Brain pericyte (primary cell): ENCODE measurements at regions not wholly inside any gene's neighbourhood (a gene's known extent, or its start where the extent isn't known, plus 50 kb on each side); places are given as distances from the start of the nearest gene placed in this dataset.
"Not testable (repeated sequence)": the region's sequence is repeated elsewhere in the genome, so short reads cannot be mapped to it uniquely, and the experiment has no call there.

Experiments used
- DNase-seq: peaks from one replicate; pipeline ENCODE4 v3.0.0-alpha.2; 2012; ENCODE audit warnings: low read depth, low spot score

DNA sequence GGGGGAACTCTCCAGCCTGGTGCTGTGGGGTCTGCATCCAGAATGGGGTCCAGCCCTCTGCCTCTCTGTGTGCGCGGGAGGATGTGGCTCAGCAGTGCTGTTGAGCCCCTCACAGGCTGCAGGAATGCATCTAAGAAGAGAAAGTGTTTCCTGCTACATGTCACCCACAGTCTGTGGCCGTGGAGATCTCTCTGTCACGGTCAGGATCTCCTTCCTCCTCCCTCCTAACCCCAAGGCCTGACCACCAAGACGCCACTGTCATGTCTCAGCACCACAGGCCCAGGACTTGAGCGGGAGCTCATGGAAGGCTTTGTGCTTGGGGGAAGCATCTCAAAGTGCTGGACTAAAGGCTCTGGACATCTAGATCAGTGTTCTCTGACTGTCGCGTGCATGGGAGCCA, 90.1 kb downstream of the SREK1 start:
- DNase-seq: no peak

DNA sequence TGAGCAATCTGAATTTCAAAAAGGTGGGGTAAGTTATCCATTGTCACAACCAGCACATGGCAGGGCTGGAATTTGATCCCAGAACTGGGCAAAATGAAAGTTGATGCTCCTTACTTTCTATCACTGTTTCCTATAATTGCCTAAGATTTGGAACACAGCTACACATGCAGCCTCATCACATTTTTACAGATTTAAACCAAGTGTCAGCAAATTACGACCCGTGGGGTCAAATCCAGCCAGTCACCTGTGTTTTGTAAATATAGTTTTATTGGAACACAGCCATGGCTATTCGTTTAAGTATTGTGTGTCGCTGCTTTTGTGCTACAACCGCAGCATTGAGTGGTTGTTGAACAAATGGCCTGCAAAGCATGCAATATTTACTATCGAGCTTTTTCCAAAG, 94.3 kb downstream of the SREK1 start:
- no peak for DNase-seq

DNA sequence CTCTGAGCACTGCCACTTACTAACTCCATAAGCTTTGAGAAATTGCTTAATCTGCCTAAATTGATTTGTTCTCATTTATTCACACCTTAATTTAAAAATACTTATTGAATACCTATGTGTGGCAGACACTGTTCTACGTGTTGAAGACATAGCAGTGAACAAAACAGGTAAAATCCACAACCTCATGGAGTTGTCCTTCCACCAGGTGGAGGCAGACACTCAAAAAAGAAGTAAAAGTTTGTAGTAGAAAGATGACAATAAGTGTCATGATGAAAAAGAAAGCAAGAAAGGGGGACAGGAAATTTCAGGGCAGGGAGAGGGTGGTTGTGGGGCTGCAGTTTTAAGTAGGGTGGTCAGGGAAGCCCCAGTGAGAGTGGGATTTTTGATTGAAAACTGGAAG, 94.9 kb downstream of the SREK1 start:
- no peak for DNase-seq

DNA sequence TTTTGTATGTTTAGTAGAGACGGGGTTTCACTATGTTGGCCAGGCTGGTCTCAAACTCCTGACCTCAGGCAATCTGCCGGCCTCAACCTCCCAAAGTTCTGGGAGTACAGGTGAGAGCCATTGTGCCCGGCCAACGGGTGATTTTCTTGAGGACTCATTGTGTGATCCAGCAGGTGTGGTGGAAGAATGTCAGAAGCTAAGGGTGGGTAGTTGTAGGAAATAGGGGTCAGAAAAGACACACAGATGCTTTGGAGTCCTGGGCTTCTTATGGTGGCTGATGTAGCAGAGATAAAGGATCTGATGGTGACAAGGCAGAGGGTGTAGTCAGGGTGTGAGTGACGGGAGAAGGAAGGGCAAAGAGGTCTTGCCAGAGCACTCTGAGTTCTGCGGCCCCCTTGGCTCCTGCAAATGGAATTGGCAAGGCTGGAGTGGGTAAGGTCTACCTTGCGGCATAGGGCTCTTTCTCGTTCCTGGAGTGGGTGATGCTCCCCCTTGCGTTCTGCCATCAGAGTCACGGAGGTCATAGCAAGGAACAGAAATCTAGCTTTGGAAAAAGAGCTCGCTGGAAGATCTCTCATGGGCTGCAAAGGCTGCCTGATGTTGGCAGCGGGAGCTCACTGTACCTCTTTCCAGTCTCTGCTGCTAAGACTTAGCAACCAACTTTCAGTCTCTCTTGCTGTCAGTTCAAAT, 97.2 kb downstream of the SREK1 start:
- no peak for DNase-seq

DNA sequence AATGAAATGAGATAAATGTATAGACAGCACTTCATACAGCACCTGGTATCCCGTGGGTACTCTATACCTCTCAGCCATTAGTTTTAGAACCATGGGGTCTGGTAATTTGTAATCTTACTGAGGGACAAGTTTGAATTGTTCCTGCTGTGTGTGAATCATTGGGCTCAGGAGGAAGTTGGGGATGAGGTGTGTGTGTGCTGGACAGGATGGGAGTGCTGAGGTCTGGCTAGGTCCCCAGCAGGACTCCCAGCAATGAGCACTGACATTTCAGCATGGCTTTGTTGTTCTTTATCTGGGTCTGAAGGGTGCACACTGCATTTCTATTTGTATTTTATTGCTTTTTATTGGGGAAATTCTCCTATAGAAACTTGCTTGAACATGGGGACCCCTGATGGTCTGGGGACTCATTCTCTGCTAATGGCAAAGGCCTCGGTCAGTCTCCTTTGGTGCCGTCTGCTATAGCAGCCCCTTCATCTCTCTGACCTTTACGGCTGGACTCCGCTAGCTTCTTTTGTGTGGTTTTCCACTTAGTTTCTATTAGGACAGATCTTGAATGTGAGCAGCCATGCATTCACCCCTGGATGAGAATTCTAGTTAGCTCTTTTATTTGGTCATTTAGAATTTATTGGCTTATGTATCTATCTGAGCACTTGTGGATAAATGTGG, 98.1 kb downstream of the SREK1 start:
- no peak for DNase-seq

DNA sequence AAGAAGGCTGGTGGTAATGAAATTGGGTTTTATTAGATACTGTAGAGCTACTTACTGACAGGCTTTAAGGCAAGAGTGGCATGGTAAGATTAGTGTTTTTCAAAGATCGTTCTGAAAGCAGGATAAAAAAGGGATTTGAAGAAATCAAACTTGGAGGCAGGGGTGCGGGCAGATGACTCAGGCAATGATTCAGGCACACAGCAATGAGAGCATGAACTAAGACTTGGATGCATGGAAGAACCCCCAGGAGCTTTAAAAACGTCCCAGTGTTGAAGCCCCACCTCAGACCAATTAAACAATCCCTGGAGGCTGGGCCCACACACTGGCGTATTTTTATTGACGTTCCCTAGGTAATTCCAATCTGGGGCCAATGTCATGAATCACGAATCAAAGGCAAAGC, 102.5 kb downstream of the SREK1 start:
- DNase-seq: no peak

DNA sequence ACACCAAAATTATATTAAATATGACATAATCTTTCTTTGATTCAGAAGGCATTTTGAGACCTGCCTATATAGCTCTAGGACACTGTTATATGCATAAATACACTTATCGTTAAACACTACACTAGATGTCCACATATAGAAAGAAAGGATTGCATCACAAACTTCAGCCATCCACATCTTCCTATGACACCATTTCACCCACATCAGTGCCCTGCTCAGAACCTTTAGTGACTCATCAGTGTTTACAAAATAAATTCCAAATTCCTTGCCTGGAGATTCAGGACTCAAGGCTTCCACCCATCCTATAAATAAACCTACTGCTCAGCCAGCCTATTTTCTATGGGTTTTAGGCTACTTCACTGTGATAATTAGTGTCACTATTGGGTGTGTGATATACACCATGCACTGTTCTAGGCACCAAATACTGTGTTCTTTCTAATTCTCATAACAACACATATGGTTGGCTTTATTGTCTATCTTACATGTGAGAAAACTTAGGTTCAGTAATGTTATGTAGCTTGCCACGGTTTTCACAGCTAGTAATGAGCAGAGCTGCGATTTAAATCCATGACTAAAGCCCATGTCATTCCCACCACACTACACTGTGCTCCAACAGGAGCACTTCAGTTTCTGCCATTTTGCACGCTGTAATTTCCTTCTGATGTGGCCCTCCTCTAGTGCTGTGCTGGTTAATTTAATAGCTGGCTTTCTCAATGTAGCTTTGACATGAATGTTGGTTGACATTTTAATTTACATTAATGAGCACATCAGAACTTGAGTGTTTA, 103.3 kb downstream of the SREK1 start:
- DNase-seq: peak; percentile 12

DNA sequence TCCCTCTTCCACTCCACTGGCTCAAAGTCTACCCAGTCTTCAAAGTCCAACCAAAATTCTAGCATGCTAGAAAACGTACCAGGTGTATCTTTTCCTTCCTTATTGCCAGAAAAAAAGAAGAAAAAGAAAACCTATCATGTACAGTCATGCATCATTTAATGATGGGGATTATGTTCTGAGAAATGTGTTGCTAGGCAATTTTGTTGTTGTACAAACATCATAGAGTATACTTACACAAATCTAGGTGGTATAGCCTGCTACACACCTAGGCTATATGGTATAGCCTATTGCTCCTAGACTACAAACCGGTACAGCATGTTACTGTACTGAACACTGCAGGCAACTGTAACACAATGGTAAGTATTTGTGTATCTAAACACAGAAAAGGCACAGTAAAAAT, 104.8 kb downstream of the SREK1 start:
- no peak for DNase-seq

DNA sequence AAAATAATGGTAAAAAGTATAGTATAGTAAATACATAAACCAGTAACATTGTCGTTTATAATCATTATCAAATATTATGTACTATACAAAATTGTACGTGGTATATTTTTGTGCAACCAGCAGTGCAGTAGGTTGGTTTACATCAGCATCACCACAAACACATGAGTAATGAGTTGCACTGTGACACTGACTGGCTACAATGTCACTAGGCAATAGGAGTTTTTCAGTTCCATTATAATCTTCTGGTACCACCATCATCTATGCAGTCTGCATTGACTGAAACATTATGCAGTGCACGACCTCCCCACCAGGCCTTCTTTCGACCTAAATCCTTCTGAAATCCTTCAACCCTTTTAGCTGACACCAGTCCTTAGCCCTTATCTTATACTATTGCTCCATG, 105.8 kb downstream of the SREK1 start:
- no peak for DNase-seq

DNA sequence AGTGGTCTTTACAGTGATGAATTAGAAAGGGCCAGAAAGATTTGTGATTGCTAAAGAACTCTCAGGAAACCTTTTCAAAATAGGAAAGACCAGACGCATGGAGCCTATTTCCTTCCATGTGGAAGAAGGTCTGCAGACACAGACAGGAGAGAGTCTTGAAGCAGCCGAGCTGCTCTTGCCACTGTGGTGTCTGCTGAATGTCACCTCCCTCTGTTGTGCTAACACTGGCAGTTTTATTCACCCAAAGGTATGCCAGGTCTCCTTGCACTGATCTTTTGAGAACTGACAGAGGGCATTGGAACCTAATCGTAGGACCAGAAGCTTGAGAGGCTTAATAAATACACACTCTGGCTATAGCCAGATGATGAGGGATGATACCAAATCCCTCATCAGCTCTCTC, 108.7 kb downstream of the SREK1 start:
- DNase-seq: no peak

DNA sequence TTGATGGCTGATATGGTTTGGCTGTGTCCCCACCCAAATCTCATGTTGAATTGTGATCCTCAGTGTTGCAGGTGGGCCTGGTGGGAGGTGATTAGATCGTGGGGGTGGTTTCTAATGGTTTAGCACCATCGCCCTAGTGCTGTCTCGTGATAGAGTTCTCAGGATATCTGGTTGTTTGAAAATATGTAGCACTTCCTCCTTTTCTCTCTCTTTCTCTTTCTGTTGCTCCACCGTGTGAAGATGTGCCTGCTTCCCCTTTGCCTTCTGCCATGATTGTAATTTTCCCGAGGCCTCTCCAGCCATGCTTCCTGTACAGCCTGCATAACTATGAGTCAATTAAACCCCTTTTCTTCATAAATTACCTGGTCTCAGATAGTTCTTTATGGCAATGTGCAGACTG, 111.6 kb downstream of the SREK1 start:
- no peak for DNase-seq

DNA sequence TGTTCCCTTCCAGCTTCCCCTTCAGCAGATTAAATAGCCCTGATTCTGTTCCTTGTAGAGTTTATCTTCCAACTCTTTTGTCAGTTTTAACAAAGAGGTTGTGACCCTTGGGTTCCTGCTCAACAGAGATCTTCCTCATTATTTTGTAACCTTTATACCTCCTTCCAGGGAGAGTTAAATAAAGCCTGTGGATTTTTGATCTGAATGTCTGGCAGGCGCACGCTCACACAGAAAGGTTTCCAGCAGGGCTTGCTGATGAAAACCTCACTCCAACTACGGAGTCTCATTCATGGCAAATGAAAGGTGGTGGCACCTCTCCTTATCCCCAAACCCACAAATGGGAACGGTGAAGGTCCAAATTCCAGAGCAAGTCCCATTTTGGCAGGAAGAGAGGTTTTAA, 129.0 kb downstream of the SREK1 start:
- no peak for DNase-seq

DNA sequence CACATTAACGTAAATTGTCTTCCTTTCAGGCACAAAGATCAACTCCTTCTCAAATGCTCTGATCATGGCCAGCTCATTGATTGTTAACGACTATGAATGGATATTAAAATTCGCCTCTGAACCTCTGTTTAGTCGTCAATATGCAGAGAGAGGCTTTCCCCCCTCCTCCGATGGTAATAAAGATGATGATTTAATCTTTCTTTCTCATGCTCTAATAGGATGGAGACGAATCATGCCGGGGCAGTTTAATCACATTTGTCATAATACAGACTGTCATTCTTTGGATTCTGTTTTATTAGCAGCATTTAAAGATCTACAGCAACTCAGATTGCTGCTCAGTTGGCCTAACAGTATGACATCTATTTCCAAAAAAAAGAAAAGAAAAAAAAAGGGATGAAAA, 132.9 kb downstream of the SREK1 start:
- DNase-seq: no peak

DNA sequence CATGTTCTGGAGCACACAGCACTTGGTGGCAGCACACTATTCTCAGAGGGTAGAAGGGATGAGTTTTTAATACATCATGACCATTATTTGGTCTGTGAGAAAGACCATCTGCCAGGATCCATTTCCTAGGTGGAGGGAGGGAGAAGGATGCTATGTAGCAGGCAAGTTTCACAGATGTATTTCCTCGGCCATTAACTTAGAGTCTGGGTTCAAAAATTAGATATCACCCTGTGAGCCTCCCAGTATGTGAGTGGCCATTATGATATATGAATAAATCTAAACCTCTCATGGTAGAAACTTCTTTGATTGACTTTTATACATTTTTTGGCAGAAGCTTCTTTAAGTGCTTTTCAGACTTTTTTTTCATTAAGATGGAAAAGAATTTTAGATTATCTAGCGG, 133.9 kb downstream of the SREK1 start:
- DNase-seq: no peak

DNA sequence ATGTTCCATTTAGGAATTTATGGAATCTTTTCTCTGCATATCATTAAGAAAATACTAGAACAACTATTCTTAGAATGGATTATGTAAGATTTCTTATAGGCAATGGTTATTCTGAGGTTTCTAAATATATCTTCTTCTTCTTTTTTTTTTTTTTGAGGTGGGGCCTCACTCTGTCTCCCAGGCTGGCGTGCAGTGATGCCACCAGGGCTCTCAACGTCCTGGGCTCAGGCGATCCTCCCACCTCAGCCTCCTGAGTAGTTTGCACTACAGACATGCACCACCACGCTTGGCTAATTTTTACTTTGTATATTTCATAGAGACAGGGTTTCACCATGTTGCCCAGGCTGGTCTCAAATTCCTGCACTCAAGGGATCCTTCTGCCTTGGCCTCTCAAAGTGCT, 137.2 kb downstream of the SREK1 start:
- no peak for DNase-seq

DNA sequence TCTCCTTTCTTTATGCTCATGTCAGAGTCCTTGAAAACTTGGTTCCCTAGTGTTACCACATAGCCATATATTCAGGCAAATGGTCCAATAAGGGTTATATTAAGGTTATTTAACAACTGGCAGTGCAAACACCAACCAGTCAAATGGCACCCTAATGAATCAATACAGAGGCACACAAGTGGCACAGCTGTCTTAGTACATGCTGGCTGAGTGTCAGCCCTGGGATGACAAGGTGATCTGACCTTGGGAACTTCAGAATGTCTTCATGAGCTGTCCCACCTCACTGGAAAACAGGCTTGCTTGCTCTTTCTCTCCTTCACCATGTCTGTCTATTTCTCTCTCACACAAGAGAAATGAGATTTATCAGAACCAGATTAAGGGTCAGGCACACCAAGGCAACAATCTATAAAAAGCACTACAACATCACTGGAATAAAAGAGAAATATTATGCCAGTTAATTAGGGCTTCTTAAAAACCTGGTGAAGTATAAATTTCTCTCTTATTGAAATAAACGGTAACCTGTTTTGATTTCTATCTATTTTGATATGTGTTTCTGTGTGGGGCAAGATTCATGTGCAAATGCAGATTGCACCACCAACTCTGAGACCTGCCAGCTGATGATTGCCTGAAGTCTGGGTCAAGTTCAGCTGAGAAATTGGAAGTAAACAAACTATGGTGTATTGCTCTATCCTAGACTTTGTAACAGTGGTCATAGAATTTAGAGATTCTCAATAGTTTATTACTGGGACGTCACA, 140.7 kb downstream of the SREK1 start:
- DNase-seq: no peak

DNA sequence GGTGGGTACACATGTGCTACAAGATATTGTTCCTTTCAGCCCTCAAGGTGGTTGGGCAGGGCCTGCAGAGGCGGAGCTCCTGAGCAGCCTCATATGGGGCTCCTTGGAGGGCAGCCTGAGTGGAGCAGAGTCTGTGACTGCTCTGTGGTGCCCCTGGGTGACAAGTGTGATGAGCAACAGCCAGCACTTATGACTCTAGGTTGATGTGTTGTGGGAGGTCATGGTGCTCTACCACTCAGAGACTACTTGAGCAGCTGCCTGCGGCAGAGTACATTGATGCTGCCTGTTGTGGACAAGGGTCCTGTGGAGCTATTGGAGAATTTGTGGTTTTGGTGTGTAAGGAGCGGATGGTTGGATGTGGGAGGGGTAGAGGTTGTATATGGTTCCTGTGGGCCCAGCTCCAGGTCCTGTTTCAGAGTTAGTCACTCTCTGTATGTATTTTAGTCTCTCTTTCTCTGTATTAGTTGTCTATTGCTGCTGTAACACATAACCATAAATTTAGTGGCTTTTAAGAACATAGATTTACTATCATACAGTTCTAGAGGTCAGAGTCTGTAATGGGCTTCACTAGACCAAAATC, 141.3 kb downstream of the SREK1 start:
- DNase-seq: no peak

DNA sequence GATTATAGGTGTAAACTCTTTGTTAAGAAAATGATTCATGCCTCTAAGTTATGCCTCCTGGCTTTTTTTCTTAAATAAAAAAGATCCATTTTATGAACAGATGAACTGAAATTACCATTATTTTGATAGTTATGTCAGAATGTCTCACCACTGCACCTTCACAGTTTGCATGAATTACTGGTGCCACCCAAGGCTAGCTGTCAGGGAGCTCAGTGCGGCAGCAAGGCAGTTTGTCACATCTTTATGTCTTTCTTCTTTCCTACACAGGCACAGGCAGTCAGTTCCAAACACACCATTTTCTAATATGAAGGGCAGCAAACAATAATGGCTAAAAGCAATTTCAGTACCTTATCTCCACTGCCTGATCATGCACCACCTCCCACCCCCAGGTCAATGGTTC, 147.7 kb downstream of the SREK1 start:
- no peak for DNase-seq

DNA sequence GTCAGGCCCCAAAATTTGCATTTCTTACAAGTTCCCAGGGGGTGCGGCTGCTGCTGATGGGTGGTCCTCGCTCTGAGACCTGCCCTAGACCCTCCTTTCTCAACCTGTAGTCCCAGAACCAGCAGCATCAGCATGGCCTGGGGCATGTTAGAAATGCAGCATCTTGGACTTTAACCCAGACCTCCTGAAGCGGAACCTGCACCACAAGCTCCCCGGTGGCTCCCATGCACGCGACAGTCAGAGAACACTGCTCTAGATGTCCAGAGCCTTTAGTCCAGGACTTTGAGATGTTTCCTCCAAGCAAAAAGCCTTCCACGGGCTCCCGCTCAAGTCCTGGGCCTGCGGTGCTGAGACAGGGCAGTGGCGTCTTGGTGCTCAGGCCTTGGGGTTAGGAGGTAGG, 149.8 kb downstream of the SREK1 start:
- not testable (repeated sequence) for DNase-seq

DNA sequence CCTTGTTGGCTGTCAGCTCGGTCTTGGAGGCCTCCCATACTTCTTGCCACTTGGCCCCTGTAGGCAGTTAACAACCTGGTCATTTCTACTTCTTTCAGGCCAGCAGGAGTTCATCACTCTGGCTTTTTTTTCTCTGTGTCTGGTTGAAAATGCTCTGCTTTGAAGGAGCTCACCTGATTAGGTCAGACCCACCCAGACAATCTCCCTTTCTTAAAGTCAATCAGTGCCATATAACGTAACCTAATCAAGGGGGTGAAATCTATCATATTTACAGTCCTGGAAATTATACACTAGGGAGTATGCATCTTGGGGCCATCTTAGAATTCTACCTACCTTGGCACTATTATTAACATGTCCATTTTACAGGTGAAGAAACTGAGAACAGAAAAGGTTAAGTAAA, 155.4 kb downstream of the SREK1 start:
- no peak for DNase-seq

DNA sequence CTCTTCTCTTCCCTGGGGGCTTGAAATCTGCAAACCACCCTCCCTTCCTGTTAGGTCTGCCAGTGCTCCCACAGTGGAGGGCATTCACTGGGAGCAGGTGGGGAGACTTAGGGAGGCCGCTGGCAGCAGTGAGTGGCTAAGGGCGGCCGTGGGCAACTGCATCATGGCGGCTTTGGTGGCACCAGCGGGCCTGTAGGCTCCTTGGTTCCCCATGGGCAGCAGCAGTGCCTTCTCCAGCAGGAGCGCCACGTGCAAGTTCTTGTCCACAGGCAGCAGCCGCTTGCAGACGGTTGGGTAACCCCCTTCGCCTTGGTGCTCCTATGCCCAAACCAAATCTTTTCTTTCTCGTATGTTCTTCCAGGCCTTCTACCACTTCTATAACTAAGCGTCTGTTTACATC, 158.2 kb downstream of the SREK1 start:
- no peak for DNase-seq
